ENCODE measurements at regions not wholly inside any gene's neighbourhood (a gene's known extent, or its start where the extent isn't known, plus 50 kb on each side); places are given as distances from the start of the nearest gene placed in this dataset.
"Not testable (repeated sequence)": the region's sequence is repeated elsewhere in the genome, so short reads cannot be mapped to it uniquely, and the experiment has no call there.

DNA sequence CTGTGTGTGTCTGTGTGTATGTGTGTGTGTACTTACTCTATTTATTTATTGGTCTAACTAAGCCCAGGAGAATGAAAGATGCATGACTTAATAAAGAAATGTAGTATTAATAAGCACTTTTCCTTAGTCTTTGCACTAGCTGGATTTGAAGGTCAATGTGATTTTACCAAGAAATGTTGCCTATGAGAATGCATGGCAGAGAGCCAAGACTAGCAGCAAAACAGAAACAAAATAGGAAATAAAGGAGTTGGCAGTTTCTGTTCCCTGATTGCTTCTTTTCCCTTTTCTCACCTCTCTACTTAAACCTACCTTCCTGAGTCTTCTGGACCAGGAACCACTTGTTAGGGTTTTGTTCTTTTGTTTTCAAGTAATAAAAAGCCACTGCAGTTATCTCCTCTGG, 286.1 kb downstream of the KCTD12 start:
- no peak for DNase-seq

DNA sequence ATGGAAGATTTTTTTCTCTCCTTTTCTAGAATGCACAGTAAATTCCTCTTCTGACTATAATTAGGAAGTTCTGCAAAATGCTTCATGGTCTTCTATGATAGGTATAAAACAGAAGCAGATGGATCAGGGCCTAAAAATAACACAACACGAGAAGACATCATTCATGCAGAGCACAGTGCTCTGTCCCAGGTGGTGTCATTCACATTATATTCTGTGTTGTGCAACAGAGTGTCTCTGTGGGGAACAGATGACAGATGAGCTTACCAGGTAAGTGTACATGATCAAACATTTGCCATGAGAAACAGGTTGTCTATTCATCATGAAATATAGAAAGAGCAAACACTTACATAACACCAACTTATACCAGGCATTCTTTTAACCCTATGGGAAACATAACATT, 288.3 kb downstream of the KCTD12 start:
- DNase-seq: no peak

DNA sequence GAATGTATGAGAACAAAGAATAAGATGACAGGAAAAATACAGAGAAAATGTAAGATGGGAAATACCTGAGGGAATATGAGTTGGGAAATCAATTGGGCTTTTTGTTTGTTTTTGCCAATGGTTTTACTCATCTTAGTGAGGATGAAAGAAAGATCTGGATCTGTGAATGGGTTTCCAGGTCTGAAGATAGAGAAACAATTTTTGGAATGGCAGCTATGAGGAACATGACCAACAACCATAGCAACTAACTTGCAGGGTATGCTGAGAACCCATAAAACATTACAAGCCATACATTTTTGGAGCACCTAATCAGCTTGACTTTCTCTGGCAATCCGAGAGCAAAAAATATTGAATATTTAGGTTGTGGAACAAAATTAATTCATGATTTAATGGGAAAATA, 290.0 kb downstream of the KCTD12 start:
- DNase-seq: no peak

DNA sequence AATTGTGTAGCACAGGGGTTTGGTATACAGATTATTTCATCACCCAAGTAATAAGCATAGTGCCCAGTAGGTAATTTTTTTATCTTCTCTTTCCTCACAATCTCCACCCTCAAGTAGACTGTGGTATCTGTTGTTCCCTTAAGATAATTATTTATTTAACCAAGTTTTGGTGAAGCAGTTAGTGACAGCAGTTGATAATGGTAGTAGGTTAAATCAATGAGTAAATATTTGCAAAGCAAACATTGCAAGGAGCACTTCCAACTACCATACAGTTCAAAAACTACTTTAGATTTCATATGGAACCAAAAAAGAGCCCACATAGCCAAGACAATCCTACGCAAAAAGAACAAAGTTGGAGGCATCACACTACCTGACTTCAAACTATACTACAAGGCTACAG, 291.8 kb downstream of the KCTD12 start:
- DNase-seq: no peak

DNA sequence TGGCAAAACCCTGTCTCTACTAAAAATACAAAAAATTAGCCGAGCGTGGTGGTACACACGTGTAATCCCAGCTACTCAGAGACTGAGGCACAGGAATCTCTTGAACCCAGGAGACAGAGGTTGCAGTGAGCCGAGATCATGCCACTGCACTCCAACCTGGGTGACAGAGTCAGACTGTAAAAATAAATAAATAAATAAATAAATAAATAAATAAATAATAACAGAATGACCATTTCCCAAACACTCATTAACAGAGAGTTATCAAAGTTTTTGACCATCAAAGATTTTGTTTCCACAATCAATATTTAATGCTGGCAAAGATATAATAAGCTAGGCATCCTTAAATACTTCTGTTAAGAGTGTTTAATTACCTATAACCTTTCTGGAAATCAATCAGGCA, 299.4 kb downstream of the KCTD12 start:
- no peak for DNase-seq

DNA sequence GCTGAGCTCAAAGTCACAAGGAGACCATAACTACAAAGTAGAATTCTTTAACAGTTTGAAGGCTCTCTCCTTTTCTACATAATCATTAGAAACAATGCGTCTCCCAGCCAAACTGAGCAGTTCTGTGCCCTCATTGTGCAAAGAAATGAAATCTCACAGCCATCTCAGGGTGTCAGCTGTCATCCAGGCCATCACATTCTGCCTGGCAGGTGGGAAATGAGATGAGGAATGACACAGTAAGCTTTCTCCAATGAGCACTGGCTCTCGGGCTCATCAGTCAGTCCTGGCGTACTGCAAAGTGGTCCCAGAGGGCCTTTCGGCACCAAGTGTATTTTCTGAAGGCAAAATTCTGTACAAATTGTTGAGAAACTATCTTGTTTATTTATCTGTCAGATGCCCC, 306.5 kb downstream of the KCTD12 start:
- no peak for DNase-seq

DNA sequence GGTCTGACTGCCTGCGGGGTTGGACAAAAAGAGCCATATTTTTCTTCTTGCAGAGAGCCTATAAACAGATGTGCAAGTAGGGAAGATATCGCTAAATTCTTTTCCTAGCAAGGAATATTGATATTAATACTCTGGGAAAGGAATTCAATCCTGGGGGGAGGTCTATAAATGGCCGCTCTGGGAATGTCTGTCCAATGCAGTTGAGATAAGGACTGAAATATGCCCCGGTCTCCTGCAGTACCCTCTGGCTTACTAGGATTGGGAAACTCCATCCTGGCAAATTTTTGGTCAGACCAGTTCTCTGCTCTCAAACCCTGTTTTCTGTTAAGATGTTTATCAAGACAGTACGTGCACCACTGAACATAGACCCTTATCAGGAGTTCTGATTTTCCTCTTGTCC, 310.6 kb downstream of the KCTD12 start:
- DNase-seq: not testable (repeated sequence)

DNA sequence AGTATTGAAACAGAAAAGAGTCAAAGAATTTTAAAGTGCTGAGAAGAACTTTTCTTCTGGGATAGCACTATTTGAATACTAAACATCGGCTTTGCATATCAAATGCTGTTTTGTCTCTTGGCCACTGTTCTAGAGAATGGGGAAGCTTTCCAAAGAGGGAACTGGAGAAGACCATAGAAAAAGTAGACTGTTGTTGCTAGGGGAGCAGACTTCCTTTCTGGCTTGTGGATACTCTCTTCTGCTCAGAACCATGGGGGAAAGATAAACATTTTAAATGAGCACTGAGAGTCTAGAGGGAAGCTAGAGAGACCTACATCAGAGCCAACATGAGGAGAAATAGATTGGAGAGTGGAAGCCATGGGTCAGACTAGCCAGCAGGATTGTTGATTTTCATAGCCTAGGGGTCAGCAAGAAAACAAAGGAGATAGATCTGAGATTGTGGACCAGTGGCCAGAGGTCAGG, 315.7 kb downstream of the KCTD12 start:
- DNase-seq: no peak

DNA sequence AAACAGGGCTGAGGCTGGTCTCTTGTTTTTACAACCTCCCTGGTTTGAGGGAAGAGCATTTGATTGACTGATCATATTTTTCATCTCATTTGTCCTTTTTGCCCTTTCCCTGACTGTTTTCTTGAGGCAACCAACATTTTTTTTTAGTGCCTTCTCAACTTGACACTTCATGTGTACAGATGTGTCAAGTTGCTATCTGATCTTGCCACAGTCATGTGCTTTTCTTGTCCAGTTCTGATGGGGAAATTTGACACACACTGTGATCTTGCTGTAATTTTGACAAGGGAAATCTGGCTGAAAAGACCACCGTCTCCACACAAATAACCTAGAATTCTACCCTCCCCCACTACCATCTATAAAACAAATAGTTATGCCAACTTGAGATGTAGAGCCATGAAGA, 329.6 kb downstream of the KCTD12 start:
- no peak for DNase-seq

DNA sequence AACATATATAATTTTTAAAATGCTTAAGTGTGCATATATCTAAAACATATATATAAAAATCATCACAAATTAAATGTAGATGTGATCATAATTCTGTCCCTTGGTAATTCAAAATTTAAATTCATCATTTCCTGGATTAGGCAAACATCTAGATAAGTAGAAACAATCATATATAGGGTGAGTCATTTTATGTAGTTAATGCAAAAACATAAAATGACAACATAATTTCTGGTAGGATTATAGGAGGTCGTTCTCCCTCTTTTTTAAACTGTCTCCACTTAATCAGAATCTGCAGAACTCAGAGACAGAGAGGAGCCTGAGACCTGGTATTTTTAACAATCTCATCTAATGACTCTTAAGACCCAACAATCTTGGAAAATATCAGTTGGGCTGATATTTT, 333.4 kb downstream of the KCTD12 start:
- DNase-seq: no peak

DNA sequence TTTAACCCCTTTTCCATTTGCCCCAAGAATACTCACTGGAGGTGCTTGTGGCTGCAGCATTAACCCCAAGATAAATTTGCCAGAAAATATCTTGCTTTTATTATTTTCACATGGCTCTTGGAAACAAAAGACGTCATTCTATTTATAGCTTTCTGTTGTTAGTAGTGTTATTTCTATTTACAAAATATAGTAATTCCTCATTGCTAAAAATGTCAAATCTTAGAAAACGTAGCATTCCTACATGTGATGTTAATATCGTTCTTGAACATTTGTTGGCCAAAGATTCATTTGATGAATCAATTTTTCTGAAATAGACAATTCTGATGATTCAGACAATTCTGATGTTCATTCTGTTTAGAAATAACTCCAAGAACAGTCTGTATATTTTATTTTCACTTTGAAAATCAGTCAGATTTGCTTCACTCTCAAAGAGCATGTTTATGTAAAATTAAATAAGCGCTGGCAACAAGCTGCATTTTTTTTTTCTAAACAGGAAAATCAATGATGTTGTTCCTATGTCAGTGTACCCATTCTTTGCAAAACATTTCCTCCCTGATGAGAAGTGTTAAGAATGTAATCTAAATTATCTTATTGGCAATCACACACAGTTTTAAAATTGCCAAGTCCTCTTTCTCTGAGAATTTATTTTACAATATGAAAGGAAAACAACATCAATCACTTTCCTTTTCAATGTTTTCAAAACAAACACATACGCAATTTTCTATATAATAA, 334.0 kb downstream of the KCTD12 start:
- no peak for DNase-seq

DNA sequence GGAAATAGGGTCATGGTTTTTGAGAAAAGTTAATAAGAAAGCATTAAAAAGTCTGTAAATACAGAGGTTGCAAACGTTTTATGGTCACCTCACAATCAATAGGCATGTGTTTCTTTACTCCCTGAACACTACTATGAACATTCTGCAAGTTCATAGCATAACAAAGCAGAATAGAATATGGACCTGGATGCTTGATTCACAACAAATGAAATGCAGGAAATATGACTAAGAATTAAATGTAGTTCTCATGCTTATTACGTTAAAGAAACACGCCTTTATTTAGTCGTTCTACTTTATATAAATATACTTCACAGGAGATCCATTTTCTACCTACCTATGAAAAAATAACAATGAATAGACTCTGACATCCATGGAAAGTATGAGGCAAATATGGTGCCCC, 344.0 kb downstream of the KCTD12 start:
- DNase-seq: no peak

DNA sequence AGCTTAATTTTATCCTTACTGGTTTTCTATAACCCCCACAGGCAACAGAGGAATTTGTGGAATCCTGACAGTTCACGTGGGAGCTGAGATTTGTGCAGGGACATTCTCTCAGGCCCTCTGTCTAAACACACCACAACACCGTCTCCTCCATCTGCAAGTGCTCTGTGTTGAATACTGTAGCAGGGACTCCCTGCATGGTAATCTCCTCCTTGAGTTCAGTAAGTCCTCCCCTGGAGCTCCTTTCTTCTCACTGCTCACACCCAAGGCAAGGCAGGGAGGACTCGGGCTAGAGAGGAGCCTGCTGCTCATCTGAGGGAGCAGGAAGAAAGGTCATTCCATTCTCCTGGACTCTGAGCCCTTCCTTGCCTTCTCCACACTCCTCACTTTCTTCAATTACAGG, 348.2 kb downstream of the KCTD12 start:
- DNase-seq: no peak

DNA sequence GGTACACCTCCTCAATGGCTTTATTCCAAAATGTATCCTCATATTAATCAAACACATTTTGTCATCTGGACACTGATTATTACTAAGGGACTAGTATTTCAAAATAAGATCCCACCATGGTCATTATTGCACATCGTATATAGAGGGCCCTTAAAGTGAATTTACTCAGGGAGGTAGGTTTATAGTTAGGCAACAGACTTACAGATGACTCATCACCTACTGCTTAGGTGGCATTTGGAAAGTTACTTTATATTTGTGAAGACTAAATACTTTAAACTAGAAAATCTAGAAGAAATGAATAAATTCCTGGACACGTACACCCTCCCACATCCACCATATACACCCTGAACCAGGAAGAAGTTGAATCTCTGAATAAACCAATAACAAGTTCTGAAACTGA, 353.0 kb downstream of the KCTD12 start:
- no peak for DNase-seq

DNA sequence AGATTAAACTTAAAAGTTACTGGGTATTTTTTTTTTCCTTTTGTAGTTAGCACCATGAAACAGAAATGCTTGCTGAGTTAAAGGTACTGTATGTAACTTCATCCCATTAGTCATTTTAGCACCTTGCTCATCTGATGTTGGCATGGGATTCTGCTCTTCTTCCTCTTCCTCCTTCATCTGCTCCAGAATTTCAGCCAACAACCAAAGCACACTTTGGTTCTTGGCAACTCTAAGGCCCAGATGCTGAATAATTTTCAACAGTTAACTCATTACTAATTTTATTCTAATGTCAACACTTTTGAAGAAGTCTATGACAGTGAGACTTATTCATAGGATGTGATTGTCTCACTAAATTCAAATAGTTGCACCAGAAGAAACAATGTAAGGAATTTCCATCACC, 359.2 kb downstream of the KCTD12 start:
- DNase-seq: no peak

DNA sequence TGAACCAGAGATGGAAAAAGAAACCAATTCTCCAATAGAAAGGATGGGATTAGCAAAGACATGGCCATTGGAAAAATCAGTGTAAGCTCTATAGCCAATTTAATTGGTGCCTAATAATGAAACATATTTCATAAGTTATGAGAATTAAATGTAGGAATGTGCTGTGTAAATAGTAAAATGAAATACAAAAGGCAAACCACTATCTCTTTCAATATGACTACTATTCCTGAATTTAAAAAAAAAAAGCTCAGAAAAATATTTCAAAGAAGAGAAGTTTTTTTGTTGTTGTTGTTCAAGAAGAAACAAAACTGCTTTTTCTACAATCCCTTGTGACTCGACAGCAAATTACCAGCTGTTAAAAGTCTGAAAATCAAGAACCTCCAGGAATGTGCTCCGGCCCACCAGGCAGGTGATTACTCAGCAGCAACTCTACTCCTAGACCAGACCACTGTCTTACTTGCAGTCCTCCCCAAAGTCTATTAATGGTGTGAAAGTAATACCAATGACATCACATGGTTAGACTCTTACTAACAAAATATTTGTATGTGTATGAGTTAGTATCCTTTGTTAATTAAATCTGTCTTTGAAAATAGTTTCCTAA, 362.4 kb downstream of the KCTD12 start:
- DNase-seq: no peak

DNA sequence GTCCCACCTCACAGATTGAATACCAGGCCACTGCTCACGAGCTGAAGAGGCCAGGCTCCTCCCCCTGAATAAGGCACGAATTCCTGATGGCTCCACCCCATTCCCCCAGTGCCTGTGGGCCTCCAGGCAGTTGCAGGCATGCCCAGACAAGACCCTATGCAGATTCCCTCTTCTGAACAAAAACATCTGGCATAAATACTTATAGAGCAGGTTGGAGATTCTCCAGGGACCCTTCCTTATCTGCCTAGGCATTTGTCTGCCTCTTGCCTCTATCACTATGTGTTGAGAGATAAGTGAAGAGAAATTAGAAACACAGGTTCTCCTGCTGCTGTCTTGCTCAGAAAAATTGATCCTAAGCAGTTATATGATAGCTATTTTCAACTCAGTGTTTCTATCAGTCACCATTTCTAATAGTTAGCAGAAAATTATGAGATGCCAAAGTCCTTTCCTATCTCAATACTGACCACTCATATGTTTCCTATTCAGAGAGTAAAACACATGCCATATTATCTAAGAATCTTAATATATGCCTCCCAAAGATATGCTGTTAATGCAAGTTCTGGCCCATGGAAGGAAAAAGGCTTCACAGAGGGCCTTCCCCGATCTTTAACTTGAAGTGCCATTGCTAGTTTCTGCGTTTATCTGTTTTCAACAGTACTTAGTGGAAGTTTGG, 364.0 kb downstream of the KCTD12 start:
- no peak for DNase-seq

DNA sequence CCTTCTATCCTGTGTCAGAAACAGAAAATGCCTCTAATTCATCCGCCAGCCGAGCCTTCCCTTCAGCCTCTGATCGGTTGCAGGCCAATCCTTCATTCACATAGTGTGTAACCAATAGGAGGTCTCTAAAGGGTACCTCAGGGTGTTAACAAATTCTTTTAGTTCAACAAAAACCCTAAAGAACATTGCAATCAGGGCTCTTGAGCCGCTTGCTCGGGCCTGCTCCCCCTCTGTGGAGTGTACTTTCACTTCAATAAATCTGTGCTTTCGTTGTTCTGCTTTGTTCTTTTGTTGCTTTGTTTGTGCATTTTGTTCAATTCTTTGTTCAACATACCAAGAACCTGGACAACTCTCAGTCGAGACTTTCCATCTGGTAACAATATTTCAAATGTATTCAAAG, 366.5 kb downstream of the KCTD12 start:
- no peak for DNase-seq

DNA sequence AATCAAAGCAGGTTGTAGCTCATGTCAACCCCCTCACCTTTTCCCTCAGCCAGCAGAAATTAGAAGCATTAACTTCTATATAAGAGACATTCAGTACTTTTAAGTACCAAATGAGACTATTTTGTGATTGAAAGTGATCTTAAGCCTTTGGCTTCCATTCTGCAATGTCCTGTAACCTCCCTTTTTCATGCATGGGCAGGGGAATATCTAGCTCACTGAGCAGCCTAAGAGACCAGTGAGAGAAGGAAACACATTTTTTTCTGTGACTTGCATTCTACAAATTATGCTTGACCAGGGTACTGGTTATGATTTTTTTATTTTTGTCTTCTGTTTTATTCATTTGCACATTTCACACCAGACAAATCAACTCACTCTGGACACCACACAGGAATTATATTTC, 369.6 kb downstream of the KCTD12 start:
- DNase-seq: no peak

DNA sequence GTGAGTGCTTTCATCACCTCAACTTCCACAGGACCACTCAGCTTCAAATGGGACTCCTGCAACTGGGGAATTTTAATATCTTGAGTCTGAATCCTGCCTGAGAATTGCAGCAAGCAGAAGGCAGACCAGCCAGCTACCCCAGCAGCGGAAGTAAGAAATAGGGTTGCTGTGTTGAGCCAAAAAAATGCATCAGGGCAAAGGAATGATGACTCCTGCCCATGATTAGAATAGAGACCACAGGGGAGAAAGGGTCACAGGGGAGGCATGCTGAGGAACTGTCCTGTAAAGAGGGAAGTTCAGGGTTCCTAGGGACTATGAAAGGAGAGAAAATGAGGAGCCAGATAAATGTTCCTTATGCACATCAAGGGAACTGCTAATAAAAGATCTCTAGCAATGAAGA, 370.2 kb downstream of the KCTD12 start:
- no peak for DNase-seq

DNA sequence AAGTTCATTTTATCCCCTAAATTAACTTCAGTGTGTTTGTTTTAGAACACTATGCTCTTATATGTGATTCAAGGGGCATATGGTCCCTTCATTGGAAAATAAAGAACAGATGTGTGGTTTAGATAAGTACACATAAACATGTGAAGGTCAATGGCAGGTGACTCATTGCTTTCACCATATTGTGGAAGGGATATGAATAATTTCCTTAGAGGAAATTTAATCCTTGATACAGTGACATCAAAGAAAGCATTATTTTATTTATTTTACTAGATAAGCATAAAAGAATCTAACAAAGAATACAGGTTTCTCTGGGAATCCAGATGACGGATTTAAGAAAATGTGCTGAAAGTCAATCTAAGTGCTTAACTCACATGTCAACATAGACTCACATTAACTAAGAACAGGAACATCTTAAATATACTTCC, 373.5 kb downstream of the KCTD12 start:
- no peak for DNase-seq

DNA sequence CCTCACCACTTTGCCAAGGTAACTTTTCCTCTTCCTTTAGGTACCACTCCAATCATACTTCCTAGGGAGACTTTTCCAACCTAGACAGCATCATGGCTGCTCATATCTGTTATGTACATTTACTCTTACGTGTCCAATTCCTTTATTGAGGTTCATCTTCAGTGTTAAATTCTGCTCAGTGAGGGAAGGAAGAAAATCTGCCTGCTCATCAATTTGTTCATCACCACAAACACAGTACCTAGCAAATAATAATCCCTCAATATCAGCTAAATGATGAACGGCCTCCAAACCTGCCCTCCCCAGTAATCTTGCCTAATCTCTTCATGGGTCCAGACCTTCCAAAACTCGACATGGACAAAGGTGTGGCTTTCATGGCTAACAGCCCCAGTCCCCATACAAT, 380.8 kb downstream of the KCTD12 start:
- no peak for DNase-seq

DNA sequence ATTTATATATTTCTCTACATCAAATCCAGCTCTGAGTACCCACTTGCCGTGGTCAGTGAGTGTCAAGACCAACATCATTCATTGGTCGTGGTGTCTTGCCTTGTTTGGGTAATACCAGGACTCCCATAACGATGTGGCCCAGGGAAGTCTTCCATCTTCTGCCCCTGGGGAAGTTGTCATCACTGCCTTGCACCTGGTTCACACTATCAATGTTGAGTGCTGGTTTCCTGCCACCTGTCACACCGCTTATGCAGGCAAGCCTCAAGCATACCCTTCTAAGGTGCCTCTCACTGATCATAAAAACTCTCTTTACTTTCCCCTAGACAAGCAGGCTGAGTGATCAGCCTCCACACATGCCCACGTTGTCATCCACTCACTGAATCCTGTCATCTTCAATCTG, 382.4 kb downstream of the KCTD12 start:
- DNase-seq: no peak

DNA sequence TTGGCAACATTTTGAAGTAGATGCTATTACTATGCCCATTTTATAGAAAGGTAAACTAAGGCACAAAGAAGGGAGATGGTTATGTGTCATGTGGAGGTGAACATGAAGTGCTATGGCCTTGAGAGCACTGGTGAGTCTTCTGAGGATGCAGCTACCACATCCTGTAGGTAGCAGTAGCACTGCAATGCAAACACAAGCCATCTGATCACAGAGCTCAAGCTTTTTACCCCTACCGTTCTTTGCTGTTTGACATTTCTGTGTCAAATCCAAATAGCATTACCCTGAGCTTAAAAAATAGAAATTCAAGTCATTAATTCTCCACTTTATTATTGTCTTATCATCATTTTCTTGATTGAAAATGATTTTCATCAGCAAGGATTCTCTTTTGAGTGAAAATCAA, 382.9 kb downstream of the KCTD12 start:
- DNase-seq: no peak
